ENCODE measurements at regions not wholly inside any gene's neighbourhood (a gene's known extent, or its start where the extent isn't known, plus 50 kb on each side); places are given as distances from the start of the nearest gene placed in this dataset.
"Not testable (repeated sequence)": the region's sequence is repeated elsewhere in the genome, so short reads cannot be mapped to it uniquely, and the experiment has no call there.

DNA sequence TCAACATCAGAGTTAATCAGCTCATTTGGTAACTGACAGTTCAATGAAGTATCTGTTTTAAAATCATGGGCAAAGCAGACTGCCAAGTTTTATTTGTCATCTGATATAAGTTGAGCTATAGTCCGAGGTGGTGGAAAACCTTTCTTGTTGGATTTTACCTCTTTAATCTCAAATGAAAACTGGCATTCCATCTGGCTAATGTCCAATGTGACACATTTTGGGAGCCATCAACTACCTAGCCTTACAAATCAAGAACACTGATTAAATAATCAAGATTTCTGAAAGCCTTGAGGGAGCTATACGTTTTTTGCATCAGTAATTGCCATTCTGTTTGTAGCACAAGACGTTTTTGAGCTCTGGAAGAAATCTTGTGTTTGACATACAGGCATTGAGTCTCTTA lies 1380.5 kb upstream of the WWC1 start:
- H3K4me3 ChIP-seq, result no peak overlapping the region
- TF ChIP-seq, protein P1, sequence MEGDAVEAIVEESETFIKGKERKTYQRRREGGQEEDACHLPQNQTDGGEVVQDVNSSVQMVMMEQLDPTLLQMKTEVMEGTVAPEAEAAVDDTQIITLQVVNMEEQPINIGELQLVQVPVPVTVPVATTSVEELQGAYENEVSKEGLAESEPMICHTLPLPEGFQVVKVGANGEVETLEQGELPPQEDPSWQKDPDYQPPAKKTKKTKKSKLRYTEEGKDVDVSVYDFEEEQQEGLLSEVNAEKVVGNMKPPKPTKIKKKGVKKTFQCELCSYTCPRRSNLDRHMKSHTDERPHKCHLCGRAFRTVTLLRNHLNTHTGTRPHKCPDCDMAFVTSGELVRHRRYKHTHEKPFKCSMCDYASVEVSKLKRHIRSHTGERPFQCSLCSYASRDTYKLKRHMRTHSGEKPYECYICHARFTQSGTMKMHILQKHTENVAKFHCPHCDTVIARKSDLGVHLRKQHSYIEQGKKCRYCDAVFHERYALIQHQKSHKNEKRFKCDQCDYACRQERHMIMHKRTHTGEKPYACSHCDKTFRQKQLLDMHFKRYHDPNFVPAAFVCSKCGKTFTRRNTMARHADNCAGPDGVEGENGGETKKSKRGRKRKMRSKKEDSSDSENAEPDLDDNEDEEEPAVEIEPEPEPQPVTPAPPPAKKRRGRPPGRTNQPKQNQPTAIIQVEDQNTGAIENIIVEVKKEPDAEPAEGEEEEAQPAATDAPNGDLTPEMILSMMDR (IDR thresholded peaks at IDR 0.05), result no peak
- H3K27ac ChIP-seq, result no peak overlapping the region
- DNase-seq (ENCODE audit: low spot score), result no peak

DNA sequence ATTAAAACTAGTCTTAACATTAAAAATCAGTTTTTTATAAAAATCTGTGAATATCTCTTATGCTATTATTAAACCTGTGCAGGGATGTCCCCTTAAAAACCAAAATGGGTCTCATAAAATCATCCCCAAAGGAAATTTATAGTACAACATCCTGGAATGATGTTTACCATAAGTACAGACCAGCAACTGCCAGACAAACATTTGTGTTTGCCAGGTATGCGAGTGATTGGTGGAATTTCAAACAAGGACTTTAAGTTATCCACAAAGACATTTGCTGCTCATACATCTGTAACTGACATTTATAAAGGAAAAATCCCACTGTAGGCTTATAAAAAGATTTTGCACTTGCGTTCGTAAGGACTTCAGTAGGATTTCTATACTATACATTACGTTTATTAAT lies 1375.4 kb upstream of the WWC1 start:
- TF ChIP-seq, protein P1 (IDR thresholded peaks at IDR 0.05), result no peak
- H3K27ac ChIP-seq, result no peak overlapping the region
- no peak overlapping the region for H3K4me3 ChIP-seq
- DNase-seq (ENCODE audit: low spot score), result no peak

DNA sequence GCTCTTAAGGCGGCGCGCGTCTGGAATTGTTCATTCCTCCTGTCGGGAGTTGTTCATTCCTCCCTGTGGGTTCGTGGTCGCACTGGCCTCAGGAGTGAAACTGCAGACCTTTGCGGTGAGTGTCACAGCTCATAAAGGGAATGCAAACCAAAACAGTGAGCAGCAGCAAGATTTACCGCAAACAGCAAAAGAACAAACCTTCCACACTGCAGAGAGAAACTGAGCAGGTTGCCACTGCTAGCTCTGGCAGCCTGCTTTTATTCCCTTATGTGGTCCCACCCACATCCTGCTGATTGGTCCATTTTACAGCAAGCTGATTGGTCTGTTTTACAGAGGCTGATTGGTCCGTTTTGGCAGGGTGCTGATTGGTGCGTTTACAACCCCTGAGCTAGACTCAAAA lies 1365.3 kb upstream of the WWC1 start:
- TF ChIP-seq, protein P1 (IDR thresholded peaks at IDR 0.05), result no peak
- DNase-seq (ENCODE audit: low spot score), result no peak

GRCh38 chr5:166926806-166927475 lies 1364.5 kb upstream of the WWC1 start:
- not testable (repeated sequence) for H3K27ac ChIP-seq; DNase-seq (ENCODE audit: low spot score); H3K4me3 ChIP-seq

More for the DNA sequence above, 1365.3 kb upstream of the WWC1 start:
- Histone ChIP-seq H3K27ac (no peak overlapping the region), H3K4me3 (no peak overlapping the region)

- DNase-seq (ENCODE audit: low spot score), result no peak
- Histone ChIP-seq H3K27ac (no peak overlapping the region), H3K4me3 (no peak overlapping the region)
- TF ChIP-seq, protein P1 (IDR thresholded peaks at IDR 0.05), result no peak
Observed at GRCh38 chr5:166936351-166936750, 1355.1 kb upstream of the WWC1 start.

- no peak for DNase-seq (ENCODE audit: low spot score)
- TF ChIP-seq, protein P1 (IDR thresholded peaks at IDR 0.05), result no peak
Observed at GRCh38 chr5:166938071-166938470, 1353.4 kb upstream of the WWC1 start.

DNA sequence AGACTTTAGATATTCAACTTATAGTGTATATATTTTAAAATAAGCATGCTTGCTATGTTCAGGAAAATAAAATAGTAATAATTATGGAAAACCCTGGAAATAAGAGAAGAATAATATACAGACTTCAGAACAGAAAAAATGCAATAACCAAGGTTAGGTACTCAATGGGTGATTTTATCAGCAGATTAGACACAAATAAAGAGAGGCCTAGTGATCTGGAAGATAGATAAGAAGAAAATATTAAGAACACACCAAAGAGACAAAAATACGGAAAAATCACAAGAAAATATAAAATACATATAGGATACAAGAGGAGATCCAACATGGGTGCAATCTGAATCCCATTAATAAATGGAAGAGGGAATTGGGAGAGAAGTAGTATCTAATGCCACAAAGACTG lies 1348.5 kb upstream of the WWC1 start:
- DNase-seq (ENCODE audit: low spot score), result no peak
- H3K27ac ChIP-seq, result no peak overlapping the region
- H3K4me3 ChIP-seq, result no peak overlapping the region
- TF ChIP-seq, protein P1 (IDR thresholded peaks at IDR 0.05), result no peak

More at GRCh38 chr5:166938071-166938470, 1353.4 kb upstream of the WWC1 start:
- no peak overlapping the region for H3K27ac ChIP-seq
- H3K4me3 ChIP-seq, result no peak overlapping the region
